ENCODE measurements at regions not wholly inside any gene's neighbourhood (a gene's known extent, or its start where the extent isn't known, plus 50 kb on each side); places are given as distances from the start of the nearest gene placed in this dataset.
A peak's percentile ranks its signal among the peaks of the same experiment; 100 is the strongest.

DNA sequence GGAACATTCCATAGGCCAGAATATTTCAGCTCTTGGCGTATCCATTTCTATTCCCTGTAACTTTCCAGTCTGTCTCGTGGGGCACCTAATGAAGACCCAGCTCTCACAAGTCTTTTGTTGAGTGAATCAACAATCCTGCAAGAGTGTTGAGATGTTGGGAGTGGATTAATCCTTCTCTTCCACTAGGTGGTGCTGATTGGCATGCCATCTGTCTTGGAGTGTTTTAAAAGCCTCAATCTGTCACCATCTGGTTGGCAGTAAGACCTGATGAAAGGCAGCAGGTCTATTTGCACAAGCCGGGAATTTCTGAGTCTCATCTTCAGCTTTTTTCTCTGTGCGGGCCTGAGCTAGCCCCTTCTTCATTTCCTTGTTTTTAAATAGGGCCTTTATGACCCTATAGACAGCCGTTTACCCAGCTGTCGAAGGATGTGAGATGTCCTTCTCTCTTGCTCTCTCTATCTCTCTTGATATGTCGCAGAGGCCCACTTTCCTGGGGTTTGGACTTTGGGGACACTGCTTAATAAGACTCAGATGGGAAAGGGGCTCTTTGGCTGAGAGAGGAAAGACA is 180.5 kb downstream of the ZNF365 start:
- no peak for DNase-seq

DNA sequence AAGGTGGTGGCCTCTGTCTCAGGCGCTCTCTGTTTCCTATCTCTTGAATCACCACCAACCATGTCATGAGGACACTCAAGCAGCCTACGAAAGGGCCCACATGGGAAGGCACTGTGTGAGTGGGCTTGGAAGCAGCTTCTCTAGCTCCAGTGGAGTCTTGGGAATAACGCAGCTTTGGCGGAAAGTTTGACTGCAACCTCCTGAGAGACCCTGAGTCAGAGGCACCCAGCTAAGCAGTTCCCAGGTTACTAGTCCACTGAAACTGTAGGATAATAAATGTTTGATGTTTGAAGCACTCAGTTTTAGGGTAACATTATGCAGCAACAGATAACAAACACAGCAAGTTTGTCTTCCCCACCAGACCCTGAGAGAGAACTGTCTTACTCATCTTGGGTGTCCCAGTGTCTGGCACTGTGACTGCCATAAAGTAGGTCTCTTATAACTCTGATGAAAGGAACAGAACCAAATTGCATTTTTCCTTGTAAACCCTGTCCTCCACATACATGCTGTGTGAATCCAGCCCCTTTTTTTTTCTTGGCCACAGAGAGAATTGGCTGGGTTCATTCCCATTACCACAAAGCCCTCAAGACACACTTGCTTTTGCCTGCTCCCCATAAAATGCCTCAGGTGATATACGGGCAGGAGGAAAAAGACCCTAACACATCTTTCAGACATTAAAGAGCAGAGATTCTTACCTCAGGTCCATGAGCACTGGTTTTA is 185.5 kb downstream of the ZNF365 start:
- no peak for DNase-seq

DNA sequence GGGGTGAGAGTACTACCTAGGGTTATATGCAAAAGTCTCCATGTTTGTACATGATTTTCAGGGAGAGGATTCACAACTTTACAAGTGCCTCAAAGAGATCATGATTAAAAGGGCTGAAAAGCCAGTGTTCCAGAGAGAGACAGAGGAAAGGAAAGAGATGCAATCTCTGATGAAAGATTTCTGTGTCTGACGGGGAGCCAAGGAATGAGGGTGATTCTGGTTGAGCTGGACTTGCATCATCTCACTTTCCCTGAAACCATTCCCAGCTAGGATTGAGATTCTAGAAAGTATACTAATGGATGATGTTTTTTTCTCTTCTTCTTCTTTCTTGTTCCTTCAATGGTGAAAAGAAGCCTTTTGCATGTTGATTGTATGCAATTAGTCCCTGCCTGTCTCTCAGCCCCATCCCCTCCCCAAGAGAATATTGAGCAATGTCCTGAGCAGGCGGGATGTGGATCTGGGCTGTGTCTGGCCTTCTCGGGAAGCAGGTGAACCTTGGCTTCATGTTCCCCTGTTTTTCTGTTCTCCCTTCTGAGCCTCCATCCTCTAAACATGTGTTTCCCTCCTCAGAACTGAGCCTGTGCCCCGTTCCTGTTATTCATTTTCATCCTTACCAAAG is 186.1 kb downstream of the ZNF365 start:
- no peak for DNase-seq

DNA sequence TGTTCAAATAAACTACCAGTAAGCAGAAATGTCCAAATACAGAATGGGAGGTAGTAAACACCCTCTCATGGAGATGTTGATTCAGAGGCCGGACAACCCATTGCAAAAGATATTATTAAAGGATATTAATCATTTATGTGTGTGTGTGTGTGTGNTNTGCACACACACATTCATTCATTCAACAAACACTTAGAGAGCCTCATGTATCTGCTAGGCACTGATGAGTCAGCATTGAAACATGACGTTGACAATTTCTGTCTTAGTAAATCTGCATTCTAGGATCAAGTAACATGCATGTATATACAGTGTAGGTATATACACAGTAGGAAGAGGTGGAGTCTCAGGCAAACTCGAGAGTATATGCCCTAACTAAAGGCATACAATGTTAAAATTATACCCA is 187.0 kb downstream of the ZNF365 start:
- DNase-seq: no peak

DNA sequence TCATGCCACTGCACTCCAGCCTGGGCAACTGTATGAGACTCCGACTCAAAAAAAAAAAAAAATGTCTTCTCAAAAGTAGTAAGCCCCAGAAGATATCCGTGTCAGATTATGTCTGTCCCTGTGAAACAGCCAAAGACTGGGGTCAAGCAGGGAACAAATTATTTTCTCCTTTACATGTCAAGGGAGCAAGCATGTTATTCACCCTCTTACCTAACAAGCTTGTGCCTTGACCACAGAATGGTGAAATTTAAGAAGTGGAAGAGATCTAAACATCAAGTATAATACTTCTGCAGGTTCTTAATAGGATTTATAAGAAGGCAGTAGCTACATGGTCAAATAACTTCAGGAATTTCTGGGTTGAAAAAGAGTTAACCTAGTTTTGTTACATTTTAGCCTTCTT is 187.9 kb downstream of the ZNF365 start:
- no peak for DNase-seq

DNA sequence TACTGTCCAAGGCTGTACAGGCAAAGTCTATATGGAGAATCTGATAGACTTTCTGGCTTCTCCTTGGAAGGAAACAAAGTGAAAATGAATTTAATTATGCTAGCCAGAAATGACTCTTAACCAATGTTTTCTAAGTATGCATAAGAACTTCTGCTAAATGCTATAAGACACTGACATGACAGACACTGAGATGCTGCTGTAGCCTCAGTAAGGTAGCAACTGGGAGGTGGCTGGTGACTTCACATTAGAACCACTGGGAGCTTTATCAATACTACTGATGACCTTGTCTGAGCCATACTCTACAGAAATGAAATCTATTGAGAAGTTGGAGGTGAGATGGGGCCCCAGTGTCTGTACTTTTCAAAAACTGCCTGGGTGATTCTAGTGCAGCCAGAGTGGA is 188.6 kb downstream of the ZNF365 start:
- no peak for DNase-seq

DNA sequence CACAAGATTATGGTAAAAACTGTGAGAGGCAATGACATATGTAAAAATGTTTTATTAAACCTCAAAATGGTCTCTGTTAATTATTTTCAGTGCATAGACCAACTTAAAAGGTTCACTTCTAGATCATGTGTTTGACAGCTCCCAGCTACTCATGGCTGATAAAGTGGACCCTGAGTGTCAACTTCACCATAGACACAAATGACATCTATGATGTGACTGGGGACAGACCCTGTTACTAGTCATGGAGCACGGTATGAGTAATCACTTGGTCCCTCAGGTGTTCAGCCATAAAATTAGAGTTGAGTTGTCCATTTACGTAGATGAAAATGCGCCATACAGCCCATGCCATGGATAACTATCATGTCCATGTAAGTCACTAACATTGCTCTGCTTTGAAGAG is 199.8 kb downstream of the ZNF365 start:
- DNase-seq: no peak

DNA sequence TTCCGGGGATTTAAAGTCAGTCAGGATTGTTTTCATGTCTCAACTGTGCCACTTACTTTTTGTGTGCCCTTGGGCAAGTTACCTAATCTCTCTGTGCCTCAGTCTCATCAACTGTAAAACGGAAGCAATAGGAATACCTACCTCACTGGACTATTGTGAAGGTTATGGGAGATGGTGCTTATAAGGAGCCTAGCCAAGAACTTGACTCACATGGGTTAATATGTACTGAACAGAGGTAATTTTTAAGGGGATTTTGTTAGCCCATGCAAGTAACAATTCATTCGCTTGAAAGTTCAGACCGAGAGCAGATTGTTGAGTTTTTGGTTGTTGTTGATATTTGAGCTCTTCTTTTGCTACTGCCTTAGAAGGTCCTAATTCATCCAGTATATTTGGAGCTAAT is 202.9 kb downstream of the ZNF365 start:
- DNase-seq: no peak

DNA sequence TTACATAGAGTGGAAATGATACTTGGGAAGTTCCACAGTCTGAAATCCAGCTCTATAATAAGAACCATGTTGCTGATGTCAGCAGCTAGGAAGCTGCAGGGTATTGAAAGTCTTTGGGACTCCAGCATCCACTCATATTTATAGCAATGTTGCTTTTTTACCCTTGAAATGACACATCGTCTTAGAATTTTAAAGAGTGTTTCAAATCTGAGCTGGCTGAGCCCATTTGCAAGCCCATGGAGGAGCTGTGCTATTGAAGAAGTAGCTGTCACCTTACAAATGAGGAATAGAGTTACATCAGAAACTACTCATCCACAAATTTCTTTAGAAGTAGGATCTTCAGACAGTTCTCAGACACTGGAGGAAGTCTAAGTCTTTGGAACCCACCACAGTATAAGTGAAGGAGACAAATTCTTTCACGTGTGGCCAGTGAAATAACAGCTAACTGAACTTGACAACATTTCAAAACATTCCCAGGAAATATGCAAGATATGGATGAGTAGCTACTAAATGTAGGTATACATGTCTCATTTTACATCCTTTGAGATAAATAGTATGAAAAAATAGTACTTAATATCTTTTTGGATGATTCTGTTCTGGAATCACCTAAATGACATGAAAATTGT is 203.6 kb downstream of the ZNF365 start:
- no peak for DNase-seq

DNA sequence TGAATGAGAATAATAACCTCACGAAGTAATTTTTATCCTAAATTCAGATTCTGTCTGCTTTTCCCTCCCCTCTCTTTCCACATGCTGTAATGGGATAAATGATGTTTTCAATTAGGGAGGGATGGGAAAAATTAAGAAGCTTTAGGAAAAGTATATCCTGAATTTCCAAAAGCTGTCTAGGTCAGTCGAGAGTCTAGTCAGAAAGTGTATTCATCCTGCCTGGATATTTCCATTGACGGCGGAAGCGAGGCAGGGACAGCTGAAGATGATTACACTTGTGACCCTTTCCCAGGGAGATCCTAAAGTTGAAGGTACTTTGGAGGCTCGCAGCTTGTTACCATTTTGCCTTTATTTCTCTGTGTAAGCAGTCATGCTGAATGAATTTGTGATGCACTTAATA is 204.1 kb downstream of the ZNF365 start:
- DNase-seq: no peak

DNA sequence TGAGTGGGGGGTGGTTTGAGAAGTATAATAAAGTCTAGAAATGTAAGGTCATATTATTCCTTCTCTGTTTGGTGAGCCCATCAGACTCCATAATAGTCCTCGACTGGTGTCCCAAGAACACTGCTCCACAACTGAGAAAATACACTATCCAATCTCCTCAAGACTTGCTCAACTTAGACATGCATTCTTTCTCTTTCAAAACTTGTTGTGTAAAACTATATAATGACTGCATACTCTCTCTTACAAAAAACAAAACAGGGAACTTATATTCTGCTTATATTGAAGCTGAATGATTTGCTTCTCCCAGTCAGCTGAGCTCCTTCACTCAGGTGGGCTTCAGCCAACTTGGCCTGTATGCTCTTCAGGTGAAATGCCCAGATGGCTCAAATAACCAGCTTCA is 204.7 kb downstream of the ZNF365 start:
- no peak for DNase-seq

DNA sequence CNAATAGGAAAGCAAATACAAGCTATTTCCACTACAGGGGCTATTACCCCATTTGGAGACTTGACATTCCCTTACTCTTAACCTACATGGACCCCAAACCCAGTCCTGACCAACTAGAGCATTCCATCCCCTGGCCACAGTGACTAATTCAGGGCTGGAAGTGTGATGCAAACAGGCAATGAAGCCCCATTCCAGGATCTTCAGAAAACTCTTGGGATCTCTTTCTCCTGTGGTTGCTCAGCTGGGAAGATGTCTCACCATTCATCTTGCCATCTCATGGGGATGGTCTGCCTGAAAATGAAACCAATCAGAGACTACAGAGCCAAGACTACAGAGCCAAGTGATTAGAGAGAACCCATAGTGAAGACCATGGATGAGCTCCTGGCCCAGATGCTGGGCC is 206.2 kb downstream of the ZNF365 start:
- no peak for DNase-seq

DNA sequence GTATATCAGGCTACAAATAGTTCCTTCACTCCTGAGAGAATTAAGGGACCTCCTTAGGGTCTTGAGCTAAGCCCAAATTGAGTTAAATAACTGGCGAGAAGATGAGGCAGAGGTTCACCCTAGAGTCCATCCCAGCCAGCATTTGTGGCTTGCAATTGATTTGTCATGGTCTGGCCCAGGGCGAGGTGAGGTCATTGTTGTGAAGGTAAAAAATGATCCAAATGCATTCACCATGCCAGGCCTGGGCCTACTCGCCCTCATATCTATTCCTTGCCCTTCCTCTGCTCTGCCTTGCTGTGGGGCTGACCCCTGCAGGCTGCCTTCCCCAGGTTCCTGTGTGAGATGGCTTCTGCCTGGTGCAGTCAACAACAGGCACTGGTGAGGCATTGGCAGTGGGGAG is 207.2 kb downstream of the ZNF365 start:
- DNase-seq: no peak

DNA sequence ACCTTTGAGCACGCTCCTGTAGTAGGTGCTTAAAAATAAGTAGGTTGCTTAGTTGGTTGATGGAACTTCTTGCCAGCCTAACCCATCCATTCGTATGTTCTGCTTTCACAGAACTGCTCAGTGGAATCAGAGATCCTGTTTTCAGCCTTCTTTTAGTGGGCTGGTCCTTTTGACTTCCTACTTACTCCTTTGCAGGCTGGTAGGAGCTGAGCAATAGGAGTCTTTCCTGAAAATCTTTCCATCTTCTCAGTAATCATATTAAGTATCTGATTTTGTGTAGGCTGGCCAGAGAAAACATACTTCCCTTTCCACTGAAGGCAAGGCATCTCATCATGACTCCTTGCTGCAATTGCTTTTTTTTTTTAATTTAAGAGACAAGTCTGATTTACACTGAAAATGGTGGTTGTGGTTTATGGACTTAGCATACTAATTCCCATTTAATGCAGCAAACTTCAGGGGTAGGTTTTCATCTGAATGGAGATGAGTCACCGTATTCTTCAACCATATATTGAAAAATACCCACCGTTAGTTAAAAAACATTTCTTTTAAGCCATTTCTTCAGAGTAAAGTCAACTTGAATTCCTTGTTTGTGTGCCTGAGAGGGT is 208.0 kb downstream of the ZNF365 start:
- DNase-seq: no peak

DNA sequence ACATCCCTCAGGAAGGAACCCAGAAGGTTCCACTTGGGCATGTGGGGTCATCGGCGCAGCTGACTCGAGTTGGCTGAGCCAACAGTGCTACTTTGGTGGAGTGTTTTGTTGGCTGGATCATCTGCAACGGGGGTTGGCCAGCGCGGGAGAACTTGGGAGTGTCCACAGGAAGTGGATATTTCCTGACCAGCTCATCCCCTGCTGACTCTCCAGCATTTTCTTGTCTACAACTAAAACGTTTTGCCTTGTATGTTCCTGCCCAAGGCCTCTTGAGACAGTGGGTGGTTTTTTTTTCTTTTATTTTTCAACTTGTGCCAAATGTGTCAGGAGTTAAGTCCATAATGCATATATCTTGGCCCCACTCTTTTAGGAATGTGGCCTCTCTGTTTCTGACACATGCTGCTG is 208.6 kb downstream of the ZNF365 start:
- no peak for DNase-seq

DNA sequence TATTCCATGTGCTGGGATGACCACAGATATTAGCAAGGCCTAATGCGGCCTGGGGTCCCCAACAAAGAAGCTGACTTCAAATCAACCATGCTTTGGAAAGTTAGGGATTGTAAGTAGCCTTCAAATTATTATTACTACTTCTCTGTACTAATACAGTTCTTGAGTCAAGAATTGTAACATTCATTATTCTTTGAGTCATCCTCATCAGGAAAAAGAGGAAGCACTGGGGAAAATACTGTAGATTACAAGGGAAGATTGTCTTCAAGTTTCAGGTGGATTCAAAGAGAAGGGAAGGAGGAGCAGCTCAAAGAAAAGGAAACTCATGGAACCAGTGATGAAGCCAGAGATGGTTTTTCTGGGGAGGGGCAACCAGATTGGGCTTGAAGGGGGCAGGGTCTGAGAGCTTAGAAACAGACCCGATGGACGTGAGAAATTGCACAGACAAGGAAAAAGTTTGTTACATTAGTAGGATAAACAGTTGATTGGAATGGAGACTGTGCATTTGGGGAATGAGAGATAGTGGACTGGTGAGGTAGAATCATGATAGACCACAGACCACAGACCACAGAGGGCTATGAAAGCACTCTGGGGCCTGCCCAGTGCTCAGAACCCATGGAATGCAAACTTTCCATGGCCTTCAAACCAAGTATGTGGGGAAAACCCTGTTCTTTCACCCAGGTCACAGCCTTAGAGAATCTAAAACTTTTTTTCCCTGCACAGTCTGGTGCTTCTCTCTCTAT is 209.9 kb downstream of the ZNF365 start:
- DNase-seq: no peak

DNA sequence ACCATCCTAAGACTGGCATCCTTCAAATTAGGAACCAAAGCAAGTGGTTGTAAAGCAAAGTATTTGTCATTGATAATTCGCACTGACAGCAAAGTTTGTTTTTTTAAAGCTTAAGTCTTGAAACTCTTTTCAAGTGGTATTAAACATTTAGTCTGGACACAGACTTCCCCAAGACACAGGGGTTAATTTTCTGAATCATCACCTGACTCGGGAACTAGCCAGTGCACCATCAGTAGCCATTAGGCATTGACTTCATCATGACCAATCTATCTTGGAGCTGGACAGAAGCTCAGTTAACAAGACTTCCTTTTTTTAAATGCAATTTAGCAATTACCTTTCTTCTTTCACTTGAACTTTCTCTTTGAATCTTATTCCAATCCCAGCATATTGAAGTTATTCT is 210.6 kb downstream of the ZNF365 start:
- DNase-seq: no peak

DNA sequence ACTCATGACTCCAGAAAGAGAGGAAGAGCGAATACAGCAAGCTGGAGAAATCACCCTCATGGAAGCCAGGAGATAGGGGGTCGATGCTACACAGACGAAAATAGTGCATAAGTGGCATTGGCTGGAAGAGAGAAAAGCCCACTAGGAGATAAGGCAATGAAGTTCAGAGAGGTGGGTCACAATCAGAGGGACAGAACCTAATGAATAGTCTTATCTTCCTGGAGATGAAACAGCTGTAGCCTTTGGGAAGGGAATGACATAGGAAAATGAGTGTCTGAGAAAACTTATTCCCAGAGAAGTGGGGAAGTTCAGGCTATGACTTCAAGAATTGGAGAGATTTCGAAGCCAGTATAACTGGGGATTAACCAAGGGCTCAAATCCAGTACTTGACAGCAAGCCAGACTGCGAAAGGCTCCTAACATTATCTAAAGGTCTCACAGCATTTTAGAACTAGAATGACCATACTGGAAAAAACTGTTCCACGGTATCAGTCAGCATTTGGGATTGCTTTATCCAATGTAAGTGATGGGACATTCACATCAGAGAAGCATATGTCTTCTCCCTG is 211.1 kb downstream of the ZNF365 start:
- no peak for DNase-seq

DNA sequence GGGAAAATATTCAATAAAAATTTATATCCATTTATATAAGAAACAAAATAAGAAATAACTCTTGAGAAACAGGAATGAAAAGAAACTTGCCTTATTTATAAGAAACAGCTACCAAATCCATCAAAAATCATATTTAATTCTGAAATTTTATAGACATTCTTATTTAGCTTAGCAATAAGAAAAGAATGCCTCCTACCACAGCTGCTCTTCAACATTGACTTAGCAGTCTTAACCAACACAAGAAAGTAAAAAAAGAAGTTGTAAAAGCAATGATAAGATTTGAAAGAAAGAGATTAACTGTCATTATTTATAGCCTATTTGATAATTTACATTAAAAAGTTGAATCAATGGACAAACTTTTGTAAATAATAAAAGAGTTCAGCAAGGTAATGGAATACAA is 212.8 kb downstream of the ZNF365 start:
- no peak for DNase-seq

DNA sequence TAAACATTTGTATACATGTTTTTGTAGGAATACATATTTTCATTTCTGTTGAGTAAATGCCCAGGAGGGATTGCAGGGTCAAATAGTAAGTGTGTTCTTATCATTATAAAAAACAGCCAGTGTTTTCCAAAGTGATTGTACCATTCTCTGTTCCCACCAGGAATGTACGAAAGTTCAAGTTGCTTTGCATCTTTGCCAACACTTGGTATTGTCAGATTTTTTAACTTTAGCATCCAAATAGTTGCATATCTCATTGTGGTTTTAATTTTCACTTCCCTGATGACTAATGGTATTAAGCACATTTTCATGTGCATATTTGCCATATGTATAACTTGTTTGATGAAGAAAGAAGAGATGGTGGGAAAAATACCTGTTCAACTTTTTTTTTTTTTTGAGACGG is 213.9 kb downstream of the ZNF365 start:
- no peak for DNase-seq

DNA sequence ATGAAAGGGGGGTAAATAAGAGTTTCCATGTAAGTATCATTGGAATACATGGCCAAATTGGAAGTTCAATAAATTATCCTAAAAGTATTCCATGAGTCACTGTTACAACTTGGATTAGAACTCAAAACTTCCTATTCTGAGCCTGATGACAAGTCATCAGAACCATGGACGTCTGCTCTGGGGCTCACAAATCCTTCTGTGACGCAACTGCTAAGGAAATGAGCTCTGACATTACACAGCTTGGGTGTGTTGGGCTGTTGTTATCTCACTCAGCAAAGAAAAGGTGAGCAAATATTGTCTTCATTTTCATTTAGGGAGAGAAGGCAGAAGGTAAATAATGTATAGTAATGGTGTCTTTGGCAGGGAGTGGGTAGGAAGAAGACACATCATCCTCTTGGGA is 214.8 kb upstream of the ADO start:
- DNase-seq: no peak

DNA sequence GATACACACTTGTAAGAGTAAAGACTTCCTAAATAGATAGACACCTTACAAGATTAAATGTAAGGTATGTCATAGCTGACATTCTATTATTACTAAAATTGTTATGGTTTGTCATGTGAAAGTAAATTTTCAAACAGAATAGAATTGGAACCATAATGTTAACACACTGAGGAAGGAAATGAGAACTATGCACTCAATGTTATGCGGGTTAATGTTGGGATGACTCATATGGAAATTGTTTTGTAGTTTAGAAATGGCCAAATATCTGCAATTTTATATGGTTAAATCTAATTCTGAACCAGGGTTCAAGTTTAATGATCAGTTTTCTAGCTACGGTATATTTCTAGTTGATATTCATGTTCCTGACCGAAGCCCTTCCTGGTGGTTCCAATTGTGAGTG is 214.2 kb upstream of the ADO start:
- DNase-seq: no peak

DNA sequence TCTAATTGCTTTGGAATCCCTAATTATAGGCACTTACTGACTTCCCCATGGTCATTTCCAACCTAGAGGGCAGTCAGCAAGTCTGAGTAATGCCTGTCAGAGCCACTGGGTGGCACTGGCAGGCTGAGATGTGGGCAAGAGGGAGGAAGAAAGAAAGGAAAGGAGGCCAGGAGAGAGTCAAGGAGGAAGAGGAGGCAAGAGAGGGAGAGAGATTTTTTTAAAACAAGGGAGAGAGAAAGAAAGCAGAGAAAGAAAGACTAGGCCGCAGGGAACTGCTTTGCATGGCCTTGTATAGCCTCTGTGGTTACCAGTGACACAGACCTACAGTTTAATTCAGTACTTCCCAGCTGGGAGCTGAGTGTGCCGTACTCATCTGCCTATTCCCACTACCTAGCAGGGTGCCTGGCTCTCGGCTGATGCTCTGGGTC is 210.4 kb upstream of the ADO start:
- peak; percentile 62 for DNase-seq
